ENCODE measurements at regions not wholly inside any gene's neighbourhood (a gene's known extent, or its start where the extent isn't known, plus 50 kb on each side); places are given as distances from the start of the nearest gene placed in this dataset.
"Not testable (repeated sequence)": the region's sequence is repeated elsewhere in the genome, so short reads cannot be mapped to it uniquely, and the experiment has no call there.

- DNase-seq, result no peak
- WGBS (ENCODE audit: extremely low coverage, insufficient coverage, low lambda C conversion rate), result no CpG with 5 or more reads among the region's 11 CpGs
- Histone ChIP-seq H3K4me2 (ENCODE audit: low read length) (no peak overlapping the region), H3K4ac (ENCODE audit: low read depth, low read length) (no peak overlapping the region), H3K18ac (ENCODE audit: low read length) (no peak overlapping the region), H3K9ac (ENCODE audit: low read length) (no peak overlapping the region), H3K4me1 (ENCODE audit: control insufficient read depth, low read depth, low read length) (no peaks in the 10 kb centered on the region), H3K4me3 (ENCODE audit: low read length) (no peak overlapping the region), H4K8ac (ENCODE audit: low read depth, low read length) (no peak overlapping the region), H3K23ac (ENCODE audit: low read length) (no peak overlapping the region), H3K36me3 (ENCODE audit: control insufficient read depth, insufficient read depth, low read length) (no peaks in the 10 kb centered on the region), H4K5ac (ENCODE audit: low read length) (no peak overlapping the region), H2BK5ac (ENCODE audit: low read length) (no peak overlapping the region), H3K79me2 (ENCODE audit: control insufficient read depth, insufficient read depth, low read length) (no peaks in the 10 kb centered on the region), H2AK5ac (ENCODE audit: low read length) (no peak overlapping the region), H3K27me3 (ENCODE audit: insufficient read depth, low read length, poor library complexity) (no peaks in the 10 kb centered on the region), H3K79me1 (ENCODE audit: low read length) (no peaks in the 10 kb centered on the region), H3K56ac (ENCODE audit: low read length) (no peak overlapping the region), H3K27ac (ENCODE audit: low read depth, low read length) (no peak overlapping the region), H2BK120ac (ENCODE audit: low read depth, low read length) (no peak overlapping the region), H2BK15ac (replicated peaks; ENCODE audit: low read depth) (no peak overlapping the region)
These were observed 90.6 kb upstream of the FRMD1 start for GRCh38 chr6:168169624-168170023.

- not testable (repeated sequence) for H3K4me2 ChIP-seq (ENCODE audit: low read length); H3K36me3 ChIP-seq (ENCODE audit: control insufficient read depth, insufficient read depth, low read length); H2BK120ac ChIP-seq (ENCODE audit: low read depth, low read length); H3K4me3 ChIP-seq (ENCODE audit: low read length); H3K23ac ChIP-seq (ENCODE audit: low read length); H3K27ac ChIP-seq (ENCODE audit: low read depth, low read length); DNase-seq; H3K79me1 ChIP-seq (ENCODE audit: low read length); H4K5ac ChIP-seq (ENCODE audit: low read length); H3K56ac ChIP-seq (ENCODE audit: low read length); H2AK5ac ChIP-seq (ENCODE audit: low read length); H3K9ac ChIP-seq (ENCODE audit: low read length); H2BK5ac ChIP-seq (ENCODE audit: low read length); H4K8ac ChIP-seq (ENCODE audit: low read depth, low read length); H3K18ac ChIP-seq (ENCODE audit: low read length); H3K27me3 ChIP-seq (ENCODE audit: insufficient read depth, low read length, poor library complexity); H3K4ac ChIP-seq (ENCODE audit: low read depth, low read length); H2BK15ac ChIP-seq (replicated peaks; ENCODE audit: low read depth); H3K4me1 ChIP-seq (ENCODE audit: control insufficient read depth, low read depth, low read length); H3K79me2 ChIP-seq (ENCODE audit: control insufficient read depth, insufficient read depth, low read length)
- WGBS (ENCODE audit: extremely low coverage, insufficient coverage, low lambda C conversion rate), result no CpG with 5 or more reads among the region's 12 CpGs
These were observed 89.9 kb upstream of the FRMD1 start for GRCh38 chr6:168168936-168169335.

GRCh38 chr6:168168330-168168729 is 89.3 kb upstream of the FRMD1 start:
- H3K4me2 ChIP-seq (ENCODE audit: low read length); H3K9ac ChIP-seq (ENCODE audit: low read length); H3K36me3 ChIP-seq (ENCODE audit: control insufficient read depth, insufficient read depth, low read length); H3K27me3 ChIP-seq (ENCODE audit: insufficient read depth, low read length, poor library complexity); H3K4me3 ChIP-seq (ENCODE audit: low read length); H3K4ac ChIP-seq (ENCODE audit: low read depth, low read length); H2BK120ac ChIP-seq (ENCODE audit: low read depth, low read length); H3K23ac ChIP-seq (ENCODE audit: low read length); H3K79me1 ChIP-seq (ENCODE audit: low read length); H2BK5ac ChIP-seq (ENCODE audit: low read length); H3K79me2 ChIP-seq (ENCODE audit: control insufficient read depth, insufficient read depth, low read length); H3K27ac ChIP-seq (ENCODE audit: low read depth, low read length); H4K8ac ChIP-seq (ENCODE audit: low read depth, low read length); H3K4me1 ChIP-seq (ENCODE audit: control insufficient read depth, low read depth, low read length); H4K5ac ChIP-seq (ENCODE audit: low read length); H3K18ac ChIP-seq (ENCODE audit: low read length); H3K56ac ChIP-seq (ENCODE audit: low read length); H2BK15ac ChIP-seq (replicated peaks; ENCODE audit: low read depth); H2AK5ac ChIP-seq (ENCODE audit: low read length); DNase-seq: not testable (repeated sequence)
- no CpG with 5 or more reads among the region's 13 CpGs for WGBS (ENCODE audit: extremely low coverage, insufficient coverage, low lambda C conversion rate)

GRCh38 chr6:168167431-168168315 is 88.7 kb upstream of the FRMD1 start:
- H3K27me3 ChIP-seq (ENCODE audit: insufficient read depth, low read length, poor library complexity), result no peaks in the 10 kb centered on the region
- no peak overlapping the region for H3K9ac ChIP-seq (ENCODE audit: low read length)
- H2BK120ac ChIP-seq (ENCODE audit: low read depth, low read length), result no peak overlapping the region
- no peak overlapping the region for H3K4me2 ChIP-seq (ENCODE audit: low read length)
- no peak overlapping the region for H2BK15ac ChIP-seq (replicated peaks; ENCODE audit: low read depth)
- H3K4ac ChIP-seq (ENCODE audit: low read depth, low read length), result no peak overlapping the region
- H3K27ac ChIP-seq (ENCODE audit: low read depth, low read length), result no peak overlapping the region
- no peak overlapping the region for H3K18ac ChIP-seq (ENCODE audit: low read length)
- H4K5ac ChIP-seq (ENCODE audit: low read length), result no peak overlapping the region
- H3K4me1 ChIP-seq (ENCODE audit: control insufficient read depth, low read depth, low read length), result no peaks in the 10 kb centered on the region
- no peak overlapping the region for H4K8ac ChIP-seq (ENCODE audit: low read depth, low read length)
- H3K79me1 ChIP-seq (ENCODE audit: low read length), result no peaks in the 10 kb centered on the region
- no peak overlapping the region for H2BK5ac ChIP-seq (ENCODE audit: low read length)
- H3K23ac ChIP-seq (ENCODE audit: low read length), result no peak overlapping the region
- WGBS (ENCODE audit: extremely low coverage, insufficient coverage, low lambda C conversion rate), result no CpG with 5 or more reads among the region's 12 CpGs
- H3K4me3 ChIP-seq (ENCODE audit: low read length), result no peak overlapping the region
- no peaks in the 10 kb centered on the region for H3K36me3 ChIP-seq (ENCODE audit: control insufficient read depth, insufficient read depth, low read length)
- no peak overlapping the region for H3K56ac ChIP-seq (ENCODE audit: low read length)
- no peaks in the 10 kb centered on the region for H3K79me2 ChIP-seq (ENCODE audit: control insufficient read depth, insufficient read depth, low read length)
- H2AK5ac ChIP-seq (ENCODE audit: low read length), result no peak overlapping the region
- DNase-seq, result no peak

GRCh38 chr6:168166627-168167026 is 87.6 kb upstream of the FRMD1 start:
- Histone ChIP-seq H3K79me1 (ENCODE audit: low read length) (no peaks in the 10 kb centered on the region), H3K9ac (ENCODE audit: low read length) (no peak overlapping the region), H3K36me3 (ENCODE audit: control insufficient read depth, insufficient read depth, low read length) (no peaks in the 10 kb centered on the region), H3K4me3 (ENCODE audit: low read length) (no peak overlapping the region), H4K5ac (ENCODE audit: low read length) (no peak overlapping the region), H3K18ac (ENCODE audit: low read length) (no peak overlapping the region), H3K27me3 (ENCODE audit: insufficient read depth, low read length, poor library complexity) (no peaks in the 10 kb centered on the region), H3K27ac (ENCODE audit: low read depth, low read length) (no peak overlapping the region), H3K4me2 (ENCODE audit: low read length) (no peak overlapping the region), H2BK5ac (ENCODE audit: low read length) (no peak overlapping the region), H3K4me1 (ENCODE audit: control insufficient read depth, low read depth, low read length) (no peaks in the 10 kb centered on the region), H3K23ac (ENCODE audit: low read length) (no peak overlapping the region), H3K4ac (ENCODE audit: low read depth, low read length) (no peak overlapping the region), H2AK5ac (ENCODE audit: low read length) (no peak overlapping the region), H3K79me2 (ENCODE audit: control insufficient read depth, insufficient read depth, low read length) (no peaks in the 10 kb centered on the region), H4K8ac (ENCODE audit: low read depth, low read length) (no peak overlapping the region), H3K56ac (ENCODE audit: low read length) (no peak overlapping the region), H2BK15ac (replicated peaks; ENCODE audit: low read depth) (no peak overlapping the region), H2BK120ac (ENCODE audit: low read depth, low read length) (no peak overlapping the region)
- no peak for DNase-seq
- no CpG with 5 or more reads among the region's 7 CpGs for WGBS (ENCODE audit: extremely low coverage, insufficient coverage, low lambda C conversion rate)

- no peak overlapping the region for H2AK5ac ChIP-seq (ENCODE audit: low read length)
- no peak overlapping the region for H2BK5ac ChIP-seq (ENCODE audit: low read length)
- no peaks in the 10 kb centered on the region for H3K4me1 ChIP-seq (ENCODE audit: control insufficient read depth, low read depth, low read length)
- no peak overlapping the region for H3K27ac ChIP-seq (ENCODE audit: low read depth, low read length)
- H4K5ac ChIP-seq (ENCODE audit: low read length), result no peak overlapping the region
- H3K4me3 ChIP-seq (ENCODE audit: low read length), result no peak overlapping the region
- no CpG with 5 or more reads among the region's 6 CpGs for WGBS (ENCODE audit: extremely low coverage, insufficient coverage, low lambda C conversion rate)
- H3K27me3 ChIP-seq (ENCODE audit: insufficient read depth, low read length, poor library complexity), result no peaks in the 10 kb centered on the region
- no peak overlapping the region for H3K56ac ChIP-seq (ENCODE audit: low read length)
- H4K8ac ChIP-seq (ENCODE audit: low read depth, low read length), result no peak overlapping the region
- no peak overlapping the region for H3K4me2 ChIP-seq (ENCODE audit: low read length)
- no peaks in the 10 kb centered on the region for H3K79me1 ChIP-seq (ENCODE audit: low read length)
- no peak overlapping the region for H3K9ac ChIP-seq (ENCODE audit: low read length)
- no peak overlapping the region for H2BK120ac ChIP-seq (ENCODE audit: low read depth, low read length)
- H3K18ac ChIP-seq (ENCODE audit: low read length), result no peak overlapping the region
- H3K79me2 ChIP-seq (ENCODE audit: control insufficient read depth, insufficient read depth, low read length), result no peaks in the 10 kb centered on the region
- no peak overlapping the region for H3K4ac ChIP-seq (ENCODE audit: low read depth, low read length)
- H3K23ac ChIP-seq (ENCODE audit: low read length), result no peak overlapping the region
- no peaks in the 10 kb centered on the region for H3K36me3 ChIP-seq (ENCODE audit: control insufficient read depth, insufficient read depth, low read length)
- no peak for DNase-seq
- H2BK15ac ChIP-seq (replicated peaks; ENCODE audit: low read depth), result no peak overlapping the region
These were observed 86.9 kb upstream of the FRMD1 start for GRCh38 chr6:168165891-168166290.

Measured in mesendoderm (in vitro differentiated cells).